ENCODE measurements at regions not wholly inside any gene's neighbourhood (a gene's known extent, or its start where the extent isn't known, plus 50 kb on each side); places are given as distances from the start of the nearest gene placed in this dataset.

- ChIA-PET POLR2A (no interaction called here), CTCF (no interaction called here)
Measured at GRCh38 chr13:27847669-27848068, 55.4 kb downstream of the GSX1 start.

GRCh38 chr13:27851096-27851850 lies 59.0 kb downstream of the GSX1 start:
- POLR2A ChIA-PET = no interaction called here
- CTCF ChIA-PET = no interaction called here

- ChIA-PET CTCF (no interaction called here), POLR2A (no interaction called here)
Measured at GRCh38 chr13:27852491-27852890, 60.2 kb downstream of the GSX1 start.

DNA sequence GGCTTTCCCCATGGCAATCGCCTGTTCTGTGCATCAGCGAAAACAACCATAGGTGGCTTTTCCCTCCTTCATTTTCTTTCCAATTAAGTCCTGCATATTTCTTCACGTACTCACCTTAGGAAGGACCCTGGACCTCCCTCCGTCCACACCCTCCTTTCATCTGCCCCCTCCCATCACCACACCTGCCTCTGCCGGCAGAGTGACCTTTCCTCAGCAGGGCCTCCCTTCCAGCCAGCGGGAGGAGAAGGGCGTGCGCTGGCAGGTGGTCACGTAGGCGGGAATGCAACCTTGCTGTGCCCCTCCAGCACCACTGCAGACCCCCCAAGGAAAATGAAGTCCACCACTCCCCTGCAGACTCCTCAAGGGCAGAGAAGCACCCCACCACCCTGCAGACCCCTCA lies 61.1 kb downstream of the GSX1 start:
- POLR2A ChIA-PET = no interaction called here
- CTCF ChIA-PET = no interaction called here

- CTCF ChIA-PET = no interaction called here
- POLR2A ChIA-PET = no interaction called here
Measured at GRCh38 chr13:27853861-27854260, 61.6 kb downstream of the GSX1 start.

DNA sequence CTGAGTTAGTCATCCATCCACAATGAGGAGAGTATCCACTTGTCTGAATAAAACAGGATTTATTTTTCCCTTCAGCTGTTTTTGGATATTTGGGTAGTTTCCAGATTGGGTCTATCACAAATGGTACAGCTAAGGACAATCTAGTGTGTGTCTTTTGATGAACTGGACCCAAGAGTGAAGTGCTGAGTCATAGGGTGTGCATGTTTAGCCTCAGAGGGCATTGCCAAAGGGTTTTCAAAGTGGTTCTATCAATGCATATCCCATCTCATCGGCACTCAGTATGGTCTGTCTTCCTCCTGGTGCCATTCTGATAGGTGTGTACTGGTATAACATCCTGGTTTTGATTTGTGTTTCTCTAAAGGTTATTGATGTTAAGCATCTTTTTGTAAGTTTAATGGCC lies 62.3 kb downstream of the GSX1 start:
- POLR2A ChIA-PET = no interaction called here
- CTCF ChIA-PET = no interaction called here

DNA sequence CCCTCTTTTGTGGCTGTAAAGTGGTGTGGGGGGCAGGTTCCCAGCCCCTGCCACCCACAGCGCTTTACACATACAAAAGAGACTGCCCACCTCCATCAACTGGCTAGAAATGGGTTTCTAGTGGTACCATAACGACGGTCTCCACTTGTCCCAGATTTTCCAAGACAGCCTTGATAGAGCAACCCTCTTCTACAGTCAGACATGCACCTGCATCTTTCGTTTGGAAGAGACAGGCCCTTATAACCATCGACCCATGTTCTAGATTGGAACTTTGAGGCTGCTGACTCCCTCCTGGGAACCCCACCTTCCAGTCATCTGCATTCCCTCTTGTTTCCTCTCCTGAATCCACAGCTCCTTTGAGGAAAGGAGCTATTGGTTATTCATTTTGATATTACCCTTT lies 63.1 kb downstream of the GSX1 start:
- CTCF ChIA-PET = no interaction called here
- POLR2A ChIA-PET = no interaction called here

GRCh38 chr13:27857282-27857681 lies 62.5 kb upstream of the PDX1 start:
- CTCF ChIA-PET = no interaction called here

GRCh38 chr13:27858046-27858445 lies 61.8 kb upstream of the PDX1 start:
- CTCF ChIA-PET = no interaction called here
- POLR2A ChIA-PET = no interaction called here

More at GRCh38 chr13:27857282-27857681, 62.5 kb upstream of the PDX1 start:
- POLR2A ChIA-PET = no interaction called here

DNA sequence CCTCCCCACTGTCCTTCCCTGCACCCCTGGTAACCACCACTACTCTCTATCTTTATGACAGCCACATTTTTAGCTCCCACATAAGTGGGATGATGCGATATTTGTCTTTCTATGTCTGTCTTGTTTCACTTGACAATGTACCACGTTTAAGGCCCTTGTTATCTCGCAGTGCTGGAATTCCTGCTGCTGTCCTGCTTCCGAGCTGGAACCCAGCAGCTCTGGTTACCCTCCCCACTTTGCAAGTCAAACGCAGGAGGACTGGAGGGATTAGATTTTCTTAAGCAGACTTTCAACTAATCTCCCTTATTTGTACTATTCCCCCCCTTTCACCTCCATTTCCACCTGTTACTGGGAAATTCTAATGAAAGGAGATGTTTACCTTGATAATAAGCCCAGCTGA lies 59.1 kb upstream of the PDX1 start:
- POLR2A ChIA-PET = no interaction called here
- CTCF ChIA-PET = interaction anchor here (0.5 kb wide), 1 partner anchor 233 kb away, joined by 3 read pairs; no protein-coding TSS in a partner anchor

DNA sequence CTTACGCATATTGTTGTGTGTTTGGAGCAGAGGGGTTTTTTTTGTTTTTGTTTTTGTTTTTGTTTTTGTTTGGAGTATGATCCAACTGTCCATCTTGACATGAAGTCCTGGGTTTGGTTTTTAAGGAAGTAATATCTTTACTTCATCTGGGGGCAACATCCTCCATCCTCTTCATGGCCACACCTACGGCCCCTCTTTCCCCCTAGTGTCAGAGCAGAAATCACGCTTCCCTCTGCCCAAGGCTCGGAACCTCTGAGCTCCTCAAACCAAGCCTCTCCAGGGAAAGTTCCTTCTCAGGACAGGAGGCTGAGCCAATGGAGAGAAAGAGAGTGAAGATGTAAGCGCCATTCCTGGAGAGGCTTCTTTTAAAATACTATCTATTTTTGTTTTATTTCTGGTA lies 58.6 kb upstream of the PDX1 start:
- POLR2A ChIA-PET = no interaction called here
- CTCF ChIA-PET = interaction anchor here (0.5 kb wide), 1 partner anchor 234 kb away, joined by 3 read pairs; no protein-coding TSS in a partner anchor

- ChIA-PET CTCF (interaction anchor here (1.2 to 1.3 kb wide), 2 partner anchors 42 to 85 kb away, joined by 3 to 5 read pairs; no protein-coding TSS in a partner anchor), POLR2A (no interaction called here)
Measured at GRCh38 chr13:27868641-27869435, 51.0 kb upstream of the PDX1 start.

DNA sequence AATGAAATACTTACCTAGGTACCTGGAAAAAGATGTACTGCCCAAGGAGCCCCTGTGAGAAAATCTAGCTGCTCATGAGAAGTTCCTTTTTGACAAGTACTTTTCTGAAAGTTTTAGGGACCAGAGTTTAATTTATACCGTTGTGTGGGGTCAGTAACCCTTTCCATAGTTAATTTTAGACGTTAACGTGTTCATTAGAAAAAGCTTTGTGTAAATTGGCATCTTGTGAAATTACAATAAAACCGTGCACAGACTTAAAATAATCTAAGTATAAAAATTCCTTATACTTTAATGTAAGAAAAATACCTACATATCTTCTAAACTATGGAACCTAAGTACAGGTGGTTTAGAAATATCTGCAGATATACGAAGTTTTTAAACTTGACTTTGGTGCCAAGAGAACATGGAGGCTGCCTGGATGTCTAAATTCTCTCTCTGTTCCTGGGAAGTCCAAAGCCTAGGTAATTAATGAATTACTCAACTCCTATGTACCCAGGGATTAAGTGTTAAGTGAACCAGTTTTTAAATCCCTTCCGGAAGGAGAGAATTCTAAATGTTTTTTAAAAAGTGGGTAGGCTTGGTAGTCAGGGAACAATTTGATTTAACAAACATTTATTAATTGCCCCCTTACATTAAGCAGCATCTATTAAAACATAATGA lies 50.2 kb upstream of the PDX1 start:
- ChIA-PET CTCF (interaction anchor here (1.2 to 1.3 kb wide), 2 partner anchors 43 to 84 kb away, joined by 3 to 5 read pairs; no protein-coding TSS in a partner anchor), POLR2A (no interaction called here)

All from activated CD8-positive, alpha-beta memory T cell treated with anti-CD3 and anti-CD28 coated beads for 36 hours (primary cell).